ENCODE measurements at regions not wholly inside any gene's neighbourhood (a gene's known extent, or its start where the extent isn't known, plus 50 kb on each side); places are given as distances from the start of the nearest gene placed in this dataset.
"Not testable (repeated sequence)": the region's sequence is repeated elsewhere in the genome, so short reads cannot be mapped to it uniquely, and the experiment has no call there.

DNA sequence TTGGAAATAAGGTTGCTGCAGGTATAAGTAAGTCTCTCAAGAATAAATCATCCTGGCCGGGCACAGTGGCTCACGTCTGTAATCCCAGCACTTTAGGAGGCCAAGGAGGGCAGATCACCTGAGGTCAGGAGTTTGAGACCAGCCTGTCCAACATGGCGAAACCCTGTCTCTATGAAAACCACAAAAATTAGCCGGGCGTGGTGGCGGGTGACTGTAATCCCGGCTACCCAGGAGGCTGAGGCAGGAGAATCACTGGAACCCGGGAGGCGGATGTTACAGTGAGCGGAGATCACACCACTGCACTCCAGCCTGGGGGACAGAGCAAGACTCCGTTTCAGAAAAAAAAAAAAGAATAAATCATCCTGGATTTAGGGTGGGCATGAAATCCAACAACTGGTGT is 59.7 kb upstream of the ATP2B4 start:
- not testable (repeated sequence) for TF ChIP-seq NPAS2 (CRISPR knock-in tag; IDR thresholded peaks at IDR 0.05; ENCODE audit: borderline replicate concordance); ESRRA (IDR thresholded peaks at IDR 0.05; ENCODE audit: borderline replicate concordance, low read length); CBX2 (IDR thresholded peaks at IDR 0.05; ENCODE audit: borderline replicate concordance, low read depth); POLR2A (IDR thresholded peaks at IDR 0.05; ENCODE audit: low read length); PHF8 (IDR thresholded peaks at IDR 0.05; ENCODE audit: borderline replicate concordance, low read depth); MAZ (IDR thresholded peaks at IDR 0.05; ENCODE audit: borderline replicate concordance, low read depth, low read length); RAD21 (conservative IDR thresholded peaks at IDR 0.05 in 1 of 2, IDR thresholded peaks at IDR 0.05 in 1 of 2); POLR2AphosphoS2 (conservative IDR thresholded peaks at IDR 0.05; ENCODE audit: low read length); TFCP2L1 (CRISPR knock-in tag; IDR thresholded peaks at IDR 0.05)
- TF ChIP-seq, protein P1, sequence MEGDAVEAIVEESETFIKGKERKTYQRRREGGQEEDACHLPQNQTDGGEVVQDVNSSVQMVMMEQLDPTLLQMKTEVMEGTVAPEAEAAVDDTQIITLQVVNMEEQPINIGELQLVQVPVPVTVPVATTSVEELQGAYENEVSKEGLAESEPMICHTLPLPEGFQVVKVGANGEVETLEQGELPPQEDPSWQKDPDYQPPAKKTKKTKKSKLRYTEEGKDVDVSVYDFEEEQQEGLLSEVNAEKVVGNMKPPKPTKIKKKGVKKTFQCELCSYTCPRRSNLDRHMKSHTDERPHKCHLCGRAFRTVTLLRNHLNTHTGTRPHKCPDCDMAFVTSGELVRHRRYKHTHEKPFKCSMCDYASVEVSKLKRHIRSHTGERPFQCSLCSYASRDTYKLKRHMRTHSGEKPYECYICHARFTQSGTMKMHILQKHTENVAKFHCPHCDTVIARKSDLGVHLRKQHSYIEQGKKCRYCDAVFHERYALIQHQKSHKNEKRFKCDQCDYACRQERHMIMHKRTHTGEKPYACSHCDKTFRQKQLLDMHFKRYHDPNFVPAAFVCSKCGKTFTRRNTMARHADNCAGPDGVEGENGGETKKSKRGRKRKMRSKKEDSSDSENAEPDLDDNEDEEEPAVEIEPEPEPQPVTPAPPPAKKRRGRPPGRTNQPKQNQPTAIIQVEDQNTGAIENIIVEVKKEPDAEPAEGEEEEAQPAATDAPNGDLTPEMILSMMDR (IDR thresholded peaks at IDR 0.05) = not testable (repeated sequence)
- TF ChIP-seq, protein P2, sequence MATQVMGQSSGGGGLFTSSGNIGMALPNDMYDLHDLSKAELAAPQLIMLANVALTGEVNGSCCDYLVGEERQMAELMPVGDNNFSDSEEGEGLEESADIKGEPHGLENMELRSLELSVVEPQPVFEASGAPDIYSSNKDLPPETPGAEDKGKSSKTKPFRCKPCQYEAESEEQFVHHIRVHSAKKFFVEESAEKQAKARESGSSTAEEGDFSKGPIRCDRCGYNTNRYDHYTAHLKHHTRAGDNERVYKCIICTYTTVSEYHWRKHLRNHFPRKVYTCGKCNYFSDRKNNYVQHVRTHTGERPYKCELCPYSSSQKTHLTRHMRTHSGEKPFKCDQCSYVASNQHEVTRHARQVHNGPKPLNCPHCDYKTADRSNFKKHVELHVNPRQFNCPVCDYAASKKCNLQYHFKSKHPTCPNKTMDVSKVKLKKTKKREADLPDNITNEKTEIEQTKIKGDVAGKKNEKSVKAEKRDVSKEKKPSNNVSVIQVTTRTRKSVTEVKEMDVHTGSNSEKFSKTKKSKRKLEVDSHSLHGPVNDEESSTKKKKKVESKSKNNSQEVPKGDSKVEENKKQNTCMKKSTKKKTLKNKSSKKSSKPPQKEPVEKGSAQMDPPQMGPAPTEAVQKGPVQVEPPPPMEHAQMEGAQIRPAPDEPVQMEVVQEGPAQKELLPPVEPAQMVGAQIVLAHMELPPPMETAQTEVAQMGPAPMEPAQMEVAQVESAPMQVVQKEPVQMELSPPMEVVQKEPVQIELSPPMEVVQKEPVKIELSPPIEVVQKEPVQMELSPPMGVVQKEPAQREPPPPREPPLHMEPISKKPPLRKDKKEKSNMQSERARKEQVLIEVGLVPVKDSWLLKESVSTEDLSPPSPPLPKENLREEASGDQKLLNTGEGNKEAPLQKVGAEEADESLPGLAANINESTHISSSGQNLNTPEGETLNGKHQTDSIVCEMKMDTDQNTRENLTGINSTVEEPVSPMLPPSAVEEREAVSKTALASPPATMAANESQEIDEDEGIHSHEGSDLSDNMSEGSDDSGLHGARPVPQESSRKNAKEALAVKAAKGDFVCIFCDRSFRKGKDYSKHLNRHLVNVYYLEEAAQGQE (IDR thresholded peaks at IDR 0.05) = not testable (repeated sequence)
- TF ChIP-seq, protein P3, sequence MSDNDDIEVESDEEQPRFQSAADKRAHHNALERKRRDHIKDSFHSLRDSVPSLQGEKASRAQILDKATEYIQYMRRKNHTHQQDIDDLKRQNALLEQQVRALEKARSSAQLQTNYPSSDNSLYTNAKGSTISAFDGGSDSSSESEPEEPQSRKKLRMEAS (IDR thresholded peaks at IDR 0.05) = not testable (repeated sequence)
